Progenitor cell of endocrine pancreas (in vitro differentiated cells): ENCODE measurements at regions not wholly inside any gene's neighbourhood (a gene's known extent, or its start where the extent isn't known, plus 50 kb on each side); places are given as distances from the start of the nearest gene placed in this dataset.

Experiments
- DNase-seq: peaks from one replicate; pipeline ENCODE4 v3.0.0; 2021; ENCODE audit warnings: low spot score; ENCODE audit not compliant: unreplicated experiment
- H3K27ac Mint-ChIP-seq: 2 replicates; pipeline ENCODE4 v1.8.0; 2021; ENCODE audit warnings: mild to moderate bottlenecking, moderate library complexity, mixed read lengths
- H3K27me3 Mint-ChIP-seq: 2 replicates; pipeline ENCODE4 v1.8.0; 2021; ENCODE audit warnings: mixed read lengths
- H3K36me3 Mint-ChIP-seq: 2 replicates; pipeline ENCODE4 v1.8.0; 2022; ENCODE audit warnings: mixed read lengths; ENCODE audit not compliant: insufficient read depth
- H3K4me1 Mint-ChIP-seq: 2 replicates; pipeline ENCODE4 v1.8.0; 2021; ENCODE audit warnings: low read depth, mixed read lengths
- H3K4me3 Mint-ChIP-seq: 2 replicates; pipeline ENCODE4 v1.8.0; 2021; ENCODE audit warnings: low read depth, mild to moderate bottlenecking, moderate library complexity, mixed read lengths
- H3K9me3 Mint-ChIP-seq: 2 replicates; pipeline ENCODE4 v1.8.0; 2021; ENCODE audit warnings: low read depth, mixed read lengths
- CTCF ChIP-seq: fragments of 200-600 bp; sonication (generic); IDR thresholded peaks from one replicate; pipeline ENCODE4 v1.5.0; 2021; ENCODE audit warnings: antibody characterized with exemption, mild to moderate bottlenecking; ENCODE audit not compliant: unreplicated experiment

DNA sequence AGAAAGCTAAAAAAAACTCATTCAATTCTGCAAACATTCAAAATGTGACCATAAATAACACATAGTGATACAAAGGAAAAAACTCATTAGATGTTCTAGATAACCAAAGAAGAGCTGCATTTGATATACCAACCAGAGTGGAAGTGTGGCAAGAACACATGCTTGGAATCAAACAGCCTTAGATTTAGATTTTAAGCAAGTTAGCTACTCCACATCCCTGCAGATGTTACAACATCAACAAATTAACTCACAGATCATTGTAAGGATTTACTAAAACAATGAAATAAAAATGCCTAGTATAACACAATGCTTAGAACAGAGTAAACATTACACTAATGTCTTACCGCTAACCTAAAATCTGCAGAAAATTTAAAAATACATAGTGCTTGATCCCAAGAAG, 114.0 kb upstream of the AKIP1 start:
- peaks cover 50% of the 10 kb centered on the region for H3K4me1 Mint-ChIP-seq
- no peak for DNase-seq
- no peak overlapping the region for H3K27ac Mint-ChIP-seq
- no peak for TF ChIP-seq CTCF
- H3K27me3 Mint-ChIP-seq = no peaks in the 10 kb centered on the region
- H3K9me3 Mint-ChIP-seq = no peaks in the 10 kb centered on the region
- peaks cover 19% of the 10 kb centered on the region for H3K36me3 Mint-ChIP-seq
- H3K4me3 Mint-ChIP-seq = no peak overlapping the region

- H3K27me3 Mint-ChIP-seq = no peaks in the 10 kb centered on the region
- H3K4me1 Mint-ChIP-seq = peaks cover 30% of the 10 kb centered on the region
- no peak for DNase-seq
- no peak for TF ChIP-seq CTCF
- H3K9me3 Mint-ChIP-seq = no peaks in the 10 kb centered on the region
- no peak overlapping the region for H3K27ac Mint-ChIP-seq
- H3K36me3 Mint-ChIP-seq = peaks cover 19% of the 10 kb centered on the region
- H3K4me3 Mint-ChIP-seq = no peak overlapping the region
Measured at GRCh38 chr11:8799273-8799672, 111.7 kb upstream of the AKIP1 start.

GRCh38 chr11:8800520-8801110, 110.4 kb upstream of the AKIP1 start:
- H3K36me3 Mint-ChIP-seq = peaks cover 18% of the 10 kb centered on the region
- H3K4me3 Mint-ChIP-seq = no peak overlapping the region
- H3K9me3 Mint-ChIP-seq = no peaks in the 10 kb centered on the region
- peaks cover 22% of the 10 kb centered on the region for H3K4me1 Mint-ChIP-seq
- no peak for DNase-seq
- TF ChIP-seq CTCF = no peak
- H3K27me3 Mint-ChIP-seq = no peaks in the 10 kb centered on the region
- peak overlapping the region; percentile 82 for H3K27ac Mint-ChIP-seq

DNA sequence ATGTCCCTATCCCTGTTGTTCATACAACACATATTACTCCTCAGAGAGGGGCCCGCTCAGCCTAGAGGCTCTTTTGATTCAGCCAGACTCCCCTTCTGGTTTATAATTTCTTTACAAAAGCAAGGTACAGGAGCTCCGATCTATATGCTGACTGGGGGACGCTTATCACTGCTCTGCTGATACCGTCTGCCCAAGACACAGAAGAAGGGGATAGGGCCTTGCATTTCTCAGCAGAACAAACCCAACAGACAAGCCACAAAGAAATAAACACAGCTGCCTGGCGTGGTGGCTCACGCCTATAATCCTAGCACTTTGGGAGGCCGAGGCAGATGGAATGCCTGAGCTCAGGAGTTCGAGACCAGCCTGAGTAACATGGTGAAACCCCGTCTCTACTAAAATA, 109.9 kb upstream of the AKIP1 start:
- Mint-ChIP-seq H3K9me3 (no peaks in the 10 kb centered on the region), H3K4me1 (peaks cover 18% of the 10 kb centered on the region), H3K27me3 (no peaks in the 10 kb centered on the region), H3K27ac (peak overlapping the region; percentile 82), H3K4me3 (no peak overlapping the region), H3K36me3 (peaks cover 13% of the 10 kb centered on the region)
- DNase-seq = no peak
- no peak for TF ChIP-seq CTCF

DNA sequence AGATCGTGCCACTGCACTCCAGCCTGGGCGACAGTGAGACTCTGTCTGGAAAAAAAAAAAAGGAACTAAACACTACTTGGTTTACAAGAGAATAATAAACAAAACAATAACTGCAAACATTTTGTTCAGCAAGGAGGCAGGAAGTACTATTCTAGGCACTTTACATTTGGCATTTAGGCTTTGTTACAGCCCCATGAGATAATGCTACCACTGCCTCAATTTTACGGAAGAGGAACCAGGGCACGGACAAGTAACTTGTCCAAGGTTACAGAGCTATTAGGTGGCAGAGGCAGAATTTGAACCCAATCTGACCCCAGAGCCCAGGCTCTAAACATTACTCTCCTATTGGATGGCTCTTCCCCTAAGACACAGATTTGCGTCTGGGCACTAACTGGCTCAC, 108.7 kb upstream of the AKIP1 start:
- DNase-seq = no peak
- no peak for TF ChIP-seq CTCF
- Mint-ChIP-seq H3K4me3 (no peak overlapping the region), H3K9me3 (no peaks in the 10 kb centered on the region), H3K36me3 (peaks cover 8% of the 10 kb centered on the region), H3K27me3 (no peaks in the 10 kb centered on the region), H3K4me1 (peaks cover 22% of the 10 kb centered on the region), H3K27ac (no peak overlapping the region)
